Keratinocyte (primary cell): ENCODE measurements at regions not wholly inside any gene's neighbourhood (a gene's known extent, or its start where the extent isn't known, plus 50 kb on each side); places are given as distances from the start of the nearest gene placed in this dataset.

Source experiments
- DNase-seq: peaks from one replicate; pipeline ENCODE4 v3.0.0-alpha.2; 2011; ENCODE audit warnings: low read depth, missing footprints, low spot score
- FAIRE-seq: peaks from 2 replicates; lab custom pipeline; 2011; peaks lifted over from hg19 to GRCh38; lab: Jason Lieb, UNC
- H2AFZ ChIP-seq: 2 replicates; pipeline ENCODE4 v1.6.0; 2012; ENCODE audit warnings: low read length, control low read depth, inconsistent platforms; ENCODE audit not compliant: control insufficient read depth
- H3K27ac ChIP-seq: 2 replicates; pipeline ENCODE4 v1.5.1; 2011; ENCODE audit warnings: low read length; ENCODE audit not compliant: control insufficient read depth, insufficient read depth
- H3K27me3 ChIP-seq: 3 replicates; pipeline ENCODE4 v1.6.0; 2011; ENCODE audit warnings: low read length; ENCODE audit not compliant: control insufficient read depth, insufficient read depth; ENCODE audit errors: extremely low read depth
- H3K36me3 ChIP-seq, 2 experiments: 2 replicates in 1 of 2; 3 replicates in 1 of 2; pipeline ENCODE4 v1.5.1; 2011; ENCODE audit warnings: low read length in 2 of 2, mild to moderate bottlenecking in 1 of 2; ENCODE audit not compliant: control insufficient read depth in 2 of 2, insufficient read depth in 2 of 2; ENCODE audit errors: extremely low read depth in 1 of 2
- H3K4me1 ChIP-seq: 3 replicates; pipeline ENCODE4 v1.5.1; 2011; ENCODE audit warnings: low read length; ENCODE audit not compliant: control insufficient read depth, insufficient read depth; ENCODE audit errors: extremely low read depth
- H3K4me2 ChIP-seq: 3 replicates; pipeline ENCODE4 v1.6.0; 2011; ENCODE audit warnings: low read depth, low read length; ENCODE audit not compliant: control insufficient read depth, insufficient read depth; ENCODE audit errors: extremely low read depth
- H3K4me3 ChIP-seq, 3 experiments: fragments of 200-600 bp in 1 of 3; sonication (generic) in 1 of 3; 2 replicates in 2 of 3; 3 replicates in 1 of 3; pipeline ENCODE4 v1.5.1; 2011 to 2016; ENCODE audit warnings: low read length in 3 of 3, mild to moderate bottlenecking in 3 of 3, control low read depth in 2 of 3, inconsistent platforms in 1 of 3, low read depth in 1 of 3, mixed read lengths in 1 of 3, mixed run types in 1 of 3, moderate library complexity in 1 of 3; ENCODE audit not compliant: control insufficient read depth in 2 of 3, insufficient read depth in 2 of 3; ENCODE audit errors: extremely low read depth in 1 of 3
- H3K79me2 ChIP-seq: 2 replicates; pipeline ENCODE4 v1.6.0; 2012; ENCODE audit warnings: low read length; ENCODE audit not compliant: control insufficient read depth, insufficient read depth
- H3K9ac ChIP-seq: 3 replicates; pipeline ENCODE4 v1.6.0; 2011; ENCODE audit warnings: low read length; ENCODE audit not compliant: control insufficient read depth, insufficient read depth; ENCODE audit errors: extremely low read depth
- H3K9me1 ChIP-seq: 3 replicates; pipeline ENCODE4 v1.6.0; 2011; ENCODE audit warnings: low read length; ENCODE audit not compliant: control insufficient read depth, insufficient read depth; ENCODE audit errors: extremely low read depth
- H3K9me3 ChIP-seq: 2 replicates; pipeline ENCODE4 v1.5.1; 2012; ENCODE audit warnings: low read depth, low read length; ENCODE audit not compliant: control insufficient read depth
- H4K20me1 ChIP-seq: 3 replicates; pipeline ENCODE4 v1.6.0; 2011; ENCODE audit warnings: low read length; ENCODE audit not compliant: control insufficient read depth, insufficient read depth; ENCODE audit errors: extremely low read depth
- EZH2 ChIP-seq: IDR thresholded peaks from one replicate; pipeline ENCODE4 v1.6.1; 2012; ENCODE audit warnings: inconsistent platforms, mild to moderate bottlenecking, low read length, moderate library complexity
- dilution Hi-C: fragments of 300-500 bp; cut with MboI; formaldehyde crosslinking; loops from one replicate; pipeline ENCODE4 v1.7.0; 2020; ENCODE audit warnings: low sequenced_read_pairs; ENCODE audit not compliant: extremely low pct_ligation_motif_present
- TF ChIP-seq, protein P1 (sequence below), 3 experiments: IDR thresholded peaks in 1 of 3; conservative IDR thresholded peaks in 1 of 3; optimal IDR thresholded peaks in 1 of 3; 2 replicates in 2 of 3; 3 replicates in 1 of 3; pipeline versions ENCODE3 to v1.5.1; 2011; ENCODE audit warnings: low read length in 3 of 3, mild to moderate bottlenecking in 3 of 3, moderate library complexity in 2 of 3, control low read depth in 1 of 3, inconsistent platforms in 1 of 3; ENCODE audit not compliant: insufficient read depth in 2 of 3; ENCODE audit errors: extremely low read depth in 1 of 3

DNA sequence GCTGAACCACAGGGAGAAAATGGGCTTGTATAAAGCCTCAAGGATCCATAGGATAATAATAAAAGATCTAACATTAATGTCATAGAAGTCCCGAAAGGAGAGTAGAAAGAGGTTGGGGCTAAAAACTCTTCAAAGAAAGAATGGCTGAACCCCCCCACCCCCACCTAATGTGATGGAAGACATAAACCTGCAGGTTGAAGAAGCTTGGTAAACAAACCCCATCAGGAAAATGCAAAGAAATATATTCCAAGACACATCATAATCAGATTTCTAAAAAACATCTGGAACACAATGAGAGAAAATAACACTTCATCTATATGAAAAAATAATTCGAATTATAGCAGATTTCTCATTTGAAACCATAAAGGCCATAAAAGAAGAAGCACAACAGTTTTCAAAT lies 105.6 kb upstream of the BAIAP2L1 start:
- H3K9me1 ChIP-seq: no peaks in the 10 kb centered on the region
- H3K9me3 ChIP-seq: no peaks in the 10 kb centered on the region
- H3K4me3 ChIP-seq: no peak overlapping the region
- H3K27ac ChIP-seq: no peak overlapping the region
- no peaks in the 10 kb centered on the region for H4K20me1 ChIP-seq
- H3K79me2 ChIP-seq: no peaks in the 10 kb centered on the region
- H3K4me2 ChIP-seq: no peak overlapping the region
- DNase-seq (no peak), FAIRE-seq (no peak)
- H3K36me3 ChIP-seq: no peaks in the 10 kb centered on the region
- no peak overlapping the region for H2AFZ ChIP-seq
- H3K9ac ChIP-seq: no peak overlapping the region
- TF ChIP-seq, protein P1, sequence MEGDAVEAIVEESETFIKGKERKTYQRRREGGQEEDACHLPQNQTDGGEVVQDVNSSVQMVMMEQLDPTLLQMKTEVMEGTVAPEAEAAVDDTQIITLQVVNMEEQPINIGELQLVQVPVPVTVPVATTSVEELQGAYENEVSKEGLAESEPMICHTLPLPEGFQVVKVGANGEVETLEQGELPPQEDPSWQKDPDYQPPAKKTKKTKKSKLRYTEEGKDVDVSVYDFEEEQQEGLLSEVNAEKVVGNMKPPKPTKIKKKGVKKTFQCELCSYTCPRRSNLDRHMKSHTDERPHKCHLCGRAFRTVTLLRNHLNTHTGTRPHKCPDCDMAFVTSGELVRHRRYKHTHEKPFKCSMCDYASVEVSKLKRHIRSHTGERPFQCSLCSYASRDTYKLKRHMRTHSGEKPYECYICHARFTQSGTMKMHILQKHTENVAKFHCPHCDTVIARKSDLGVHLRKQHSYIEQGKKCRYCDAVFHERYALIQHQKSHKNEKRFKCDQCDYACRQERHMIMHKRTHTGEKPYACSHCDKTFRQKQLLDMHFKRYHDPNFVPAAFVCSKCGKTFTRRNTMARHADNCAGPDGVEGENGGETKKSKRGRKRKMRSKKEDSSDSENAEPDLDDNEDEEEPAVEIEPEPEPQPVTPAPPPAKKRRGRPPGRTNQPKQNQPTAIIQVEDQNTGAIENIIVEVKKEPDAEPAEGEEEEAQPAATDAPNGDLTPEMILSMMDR (optimal IDR thresholded peaks at IDR 0.05 in 1 of 3, IDR thresholded peaks at IDR 0.05 in 1 of 3, conservative IDR thresholded peaks at IDR 0.05 in 1 of 3; ENCODE audit: extremely low read depth in 1 of 3, insufficient read depth in 2 of 3, low read length in 3 of 3): no peak
- no peak for TF ChIP-seq EZH2
- H3K27me3 ChIP-seq: no peaks in the 10 kb centered on the region
- dilution Hi-C loops: no loop called here
- no peaks in the 10 kb centered on the region for H3K4me1 ChIP-seq

DNA sequence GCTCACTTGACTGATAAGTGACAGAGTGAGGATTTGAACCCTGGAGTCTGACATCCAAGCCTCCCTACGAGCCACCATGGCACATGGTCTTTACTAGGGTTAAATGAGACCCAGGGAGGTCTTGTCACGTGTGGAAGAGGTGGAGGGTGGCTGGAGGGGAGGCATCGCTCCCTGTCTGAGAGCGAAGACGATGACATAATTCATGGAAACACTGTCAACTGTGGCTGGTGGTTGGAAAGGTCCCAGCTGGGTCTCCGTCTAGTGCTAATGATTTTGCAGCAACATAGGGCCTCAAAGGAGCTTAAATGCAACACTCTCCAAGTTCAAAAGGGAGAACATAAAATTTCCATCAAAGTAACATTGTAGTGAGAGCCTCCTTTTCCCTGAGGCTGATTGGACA lies 99.9 kb upstream of the BAIAP2L1 start:
- no peaks in the 10 kb centered on the region for H4K20me1 ChIP-seq
- no peaks in the 10 kb centered on the region for H3K36me3 ChIP-seq
- no peak for DNase-seq
- dilution Hi-C loops: no loop called here
- no peaks in the 10 kb centered on the region for H3K4me1 ChIP-seq
- H3K9me3 ChIP-seq: no peaks in the 10 kb centered on the region
- no peak for FAIRE-seq
- H3K27ac ChIP-seq: no peak overlapping the region
- TF ChIP-seq, protein P1 (optimal IDR thresholded peaks at IDR 0.05 in 1 of 3, IDR thresholded peaks at IDR 0.05 in 1 of 3, conservative IDR thresholded peaks at IDR 0.05 in 1 of 3; ENCODE audit: extremely low read depth in 1 of 3, insufficient read depth in 2 of 3, low read length in 3 of 3): no peak
- TF ChIP-seq EZH2: no peak
- H3K9me1 ChIP-seq: no peaks in the 10 kb centered on the region
- H3K4me2 ChIP-seq: no peak overlapping the region
- H3K4me3 ChIP-seq: no peak overlapping the region
- no peaks in the 10 kb centered on the region for H3K27me3 ChIP-seq
- H3K9ac ChIP-seq: no peak overlapping the region
- no peaks in the 10 kb centered on the region for H3K79me2 ChIP-seq
- H2AFZ ChIP-seq: no peak overlapping the region
